HG03457 (cell line): ENCODE measurements at regions not wholly inside any gene's neighbourhood (a gene's known extent, or its start where the extent isn't known, plus 50 kb on each side); places are given as distances from the start of the nearest gene placed in this dataset.
"Not testable (repeated sequence)": the region's sequence is repeated elsewhere in the genome, so short reads cannot be mapped to it uniquely, and the experiment has no call there.

ENCODE experiments used
- ATAC-seq: cut with Tn5 transposase; IDR thresholded peaks from one replicate; pipeline ENCODE4 v1.9.1; 2021; ENCODE audit warnings: moderate number of reproducible peaks; ENCODE audit not compliant: unreplicated experiment

DNA sequence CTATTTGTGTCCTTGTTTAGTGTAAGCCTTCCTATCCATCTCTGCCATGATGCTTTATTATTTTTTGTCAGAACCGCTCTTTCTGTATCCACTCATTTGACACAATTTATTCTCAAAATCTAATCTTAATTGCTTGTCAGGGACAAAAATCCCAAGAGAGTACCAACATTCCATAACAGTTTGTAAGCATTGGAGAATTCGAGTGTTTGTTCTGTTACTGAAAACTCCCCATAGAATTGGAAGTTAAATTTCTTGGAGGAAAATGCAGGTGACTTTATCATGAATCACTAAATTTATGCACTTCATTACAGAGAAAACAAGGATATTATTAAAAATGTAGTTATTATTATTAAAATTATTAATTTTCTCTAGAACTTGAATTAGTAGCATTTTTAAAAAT, 1986.1 kb downstream of the ARAP2 start:
- no peak for ATAC-seq

DNA sequence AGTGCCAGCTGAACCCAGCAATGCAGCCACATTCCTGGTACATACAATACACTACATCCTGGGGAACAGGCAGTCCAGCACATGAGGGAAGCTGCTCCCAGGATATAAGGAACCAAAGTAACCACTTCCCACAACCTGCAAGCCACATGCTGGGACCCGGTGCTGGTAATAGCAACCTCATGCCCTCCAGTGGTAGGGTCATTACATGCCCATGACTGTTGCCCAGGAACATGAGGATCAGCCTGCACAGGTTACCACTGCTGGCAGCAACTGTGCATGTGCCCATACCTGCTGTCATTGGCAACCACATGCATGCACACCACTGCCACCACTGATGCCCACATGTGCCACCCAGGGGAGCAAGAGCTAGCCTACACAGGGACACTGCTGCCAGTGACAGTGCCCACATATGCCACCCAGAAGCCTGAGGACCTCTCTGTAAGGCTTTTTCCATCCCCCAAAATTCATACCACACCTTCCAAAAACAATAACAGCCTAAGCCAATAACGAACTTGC, 1982.5 kb downstream of the ARAP2 start:
- no peak for ATAC-seq

DNA sequence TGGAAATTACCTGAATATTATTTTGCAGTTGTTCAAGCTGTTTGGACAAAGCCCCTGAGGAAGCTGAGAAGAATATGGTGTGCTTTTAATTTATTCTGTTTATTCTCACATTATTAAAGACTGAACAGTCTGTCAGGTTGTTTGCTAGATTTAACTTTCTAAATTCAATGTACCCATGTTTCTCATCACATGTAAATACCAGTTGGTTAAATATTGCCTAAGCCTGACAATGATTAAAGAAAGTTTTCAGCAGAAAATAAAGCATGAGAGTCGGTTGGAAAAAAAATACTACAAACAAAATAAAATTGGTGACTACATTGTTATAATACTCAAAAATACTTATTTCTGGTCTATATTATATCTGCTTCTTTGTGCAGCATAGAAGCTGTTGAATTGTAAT, 1974.7 kb downstream of the ARAP2 start:
- ATAC-seq: no peak

DNA sequence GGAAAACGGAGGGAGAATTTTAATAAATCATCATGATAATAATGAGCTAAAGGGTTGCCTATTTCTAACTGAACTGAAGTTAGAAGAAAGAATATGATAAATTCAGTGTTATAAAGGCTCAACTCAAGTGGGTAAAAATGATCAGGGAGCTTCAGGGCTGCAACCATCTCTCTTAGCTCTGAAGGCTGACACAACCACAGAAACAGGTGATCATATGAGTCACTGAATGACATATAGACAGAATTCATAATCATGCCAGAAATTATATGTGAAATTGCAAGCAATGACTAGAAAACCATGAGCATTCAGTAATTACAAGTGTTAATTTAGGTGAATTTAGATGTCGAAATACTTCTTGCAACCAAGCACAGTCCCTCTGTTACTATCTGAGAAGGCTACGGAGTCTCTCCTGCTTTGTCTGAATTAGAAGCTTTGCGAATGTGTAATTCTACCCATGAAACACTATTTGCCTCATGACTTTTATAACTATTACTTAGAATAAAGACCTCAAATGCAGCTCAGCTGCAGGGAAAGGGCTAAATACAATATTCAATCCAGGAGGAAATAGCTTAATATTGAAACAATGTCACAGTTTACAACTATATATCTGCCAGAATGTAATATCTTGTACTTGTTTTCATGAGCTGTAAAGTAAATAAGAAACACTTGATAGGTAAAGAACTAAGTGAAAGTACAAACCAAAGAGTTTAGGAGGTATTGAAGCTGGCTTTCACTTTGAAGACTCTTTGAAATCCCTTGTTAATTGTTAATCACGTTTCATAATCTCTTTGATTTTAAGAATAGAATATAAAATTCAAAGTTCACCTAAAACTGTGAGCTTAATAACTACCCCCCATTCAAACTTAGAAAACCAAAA, 1972.6 kb downstream of the ARAP2 start:
- ATAC-seq: no peak

DNA sequence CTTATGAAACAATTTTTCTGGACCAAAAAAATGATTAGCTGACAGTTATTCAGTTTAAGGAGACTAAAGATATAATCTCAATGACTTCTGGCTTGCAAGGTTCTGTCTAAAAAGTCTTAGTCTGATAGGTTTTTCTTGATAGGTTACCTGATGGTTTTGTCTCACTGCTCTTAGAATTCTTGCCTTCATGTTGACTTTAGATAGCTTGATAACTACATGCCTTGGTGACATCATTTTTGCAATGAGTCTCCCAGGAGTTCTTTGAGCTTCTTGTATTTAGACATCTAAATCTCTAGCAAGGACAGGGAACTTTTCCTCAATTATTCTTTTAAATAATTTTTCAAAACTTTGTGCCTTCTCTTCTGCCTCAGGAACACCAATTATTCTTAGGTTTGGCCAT, 1965.3 kb downstream of the ARAP2 start:
- ATAC-seq: no peak

DNA sequence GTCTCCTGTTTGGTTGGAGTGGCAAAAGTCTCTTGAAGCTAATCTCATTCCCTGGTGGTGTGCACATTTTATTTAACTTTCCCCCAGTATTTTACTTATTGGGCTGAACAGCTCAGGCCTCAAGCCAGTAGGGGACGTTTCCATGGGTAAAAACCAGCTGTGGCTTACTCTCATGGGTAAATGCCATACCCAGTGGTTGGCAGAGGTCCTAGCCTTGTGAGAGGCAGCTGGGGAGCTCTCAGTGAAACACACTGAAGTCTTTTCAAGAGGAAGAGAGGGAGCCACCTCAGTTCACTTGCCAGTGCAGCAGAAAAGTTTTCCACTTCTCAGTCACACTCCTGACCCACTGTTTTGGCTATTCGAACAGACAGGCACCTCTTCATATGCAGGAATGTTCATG, 1964.2 kb downstream of the ARAP2 start:
- ATAC-seq: no peak

DNA sequence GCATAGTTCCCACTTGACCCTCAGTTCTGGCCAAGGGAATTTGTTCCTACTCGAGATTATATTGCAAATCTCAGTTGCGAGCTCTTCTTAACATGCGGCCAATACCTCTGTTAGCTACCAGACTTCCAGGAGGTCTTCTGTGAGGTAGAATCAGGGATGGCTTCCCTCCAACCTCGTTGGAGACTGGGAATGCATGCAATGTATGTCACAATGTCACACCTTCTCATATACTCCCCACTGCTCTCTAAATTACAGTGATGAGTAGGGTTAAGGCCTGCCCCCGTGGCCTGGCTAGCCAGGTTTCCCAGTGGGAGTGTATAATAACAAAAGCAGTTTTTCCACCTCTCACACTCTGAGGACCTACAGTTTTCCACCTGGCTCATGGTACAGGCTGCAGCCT, 1962.5 kb downstream of the ARAP2 start:
- no peak for ATAC-seq

DNA sequence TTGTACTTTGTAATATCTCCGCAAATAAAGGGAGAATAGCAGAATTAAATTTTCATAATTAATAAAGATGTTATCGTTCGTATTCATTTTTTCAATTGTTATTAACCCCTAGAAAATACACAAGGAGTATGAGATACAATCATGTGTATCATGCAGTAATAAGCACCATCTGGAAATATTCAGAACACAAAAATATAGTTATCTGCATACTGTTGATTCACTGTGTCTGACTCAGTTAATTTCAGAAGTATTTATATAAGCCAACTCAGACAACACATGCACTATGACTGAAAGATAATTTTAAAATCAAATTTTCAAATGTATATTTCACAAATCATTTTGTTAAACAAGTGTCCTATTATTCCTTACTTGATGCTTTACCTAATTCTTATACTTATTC, 1954.8 kb downstream of the ARAP2 start:
- no peak for ATAC-seq

DNA sequence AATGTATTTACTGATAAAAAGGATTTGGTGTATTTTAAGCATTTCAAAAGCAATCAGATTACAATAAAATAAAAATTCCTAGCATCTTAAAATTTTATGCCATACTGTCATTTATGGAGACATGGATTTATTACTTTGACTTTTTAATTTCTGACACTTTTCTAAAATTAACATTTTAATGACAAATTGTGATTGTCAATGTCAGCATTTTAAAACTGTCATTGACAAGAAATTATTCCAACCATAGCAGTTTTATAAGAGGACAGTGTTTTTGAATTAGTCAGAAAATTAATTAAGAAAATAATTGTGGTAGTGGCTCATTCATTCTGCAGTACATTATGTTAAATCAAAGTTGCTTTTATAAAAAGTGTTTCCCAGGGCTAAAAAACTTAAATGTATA, 1954.4 kb downstream of the ARAP2 start:
- no peak for ATAC-seq

DNA sequence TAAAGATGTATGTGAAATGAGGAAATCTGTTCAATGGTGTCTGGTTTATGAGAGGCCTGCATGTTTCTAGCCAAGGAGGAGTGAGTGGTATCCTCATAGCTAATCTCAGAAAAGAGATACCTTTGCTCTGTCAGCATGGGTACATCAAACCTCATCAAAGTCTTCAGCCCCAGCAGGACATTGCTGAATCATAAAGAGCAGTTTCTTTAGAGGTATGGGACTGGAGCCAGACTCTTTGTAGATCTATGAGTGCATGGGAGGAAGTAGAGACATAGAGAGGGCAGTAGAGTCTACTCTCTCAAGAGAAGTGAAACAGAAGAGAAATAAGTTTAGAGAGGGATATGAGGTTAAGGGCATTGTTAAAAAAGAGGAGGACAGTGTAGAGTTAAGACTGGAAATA, 1950.9 kb downstream of the ARAP2 start:
- no peak for ATAC-seq

DNA sequence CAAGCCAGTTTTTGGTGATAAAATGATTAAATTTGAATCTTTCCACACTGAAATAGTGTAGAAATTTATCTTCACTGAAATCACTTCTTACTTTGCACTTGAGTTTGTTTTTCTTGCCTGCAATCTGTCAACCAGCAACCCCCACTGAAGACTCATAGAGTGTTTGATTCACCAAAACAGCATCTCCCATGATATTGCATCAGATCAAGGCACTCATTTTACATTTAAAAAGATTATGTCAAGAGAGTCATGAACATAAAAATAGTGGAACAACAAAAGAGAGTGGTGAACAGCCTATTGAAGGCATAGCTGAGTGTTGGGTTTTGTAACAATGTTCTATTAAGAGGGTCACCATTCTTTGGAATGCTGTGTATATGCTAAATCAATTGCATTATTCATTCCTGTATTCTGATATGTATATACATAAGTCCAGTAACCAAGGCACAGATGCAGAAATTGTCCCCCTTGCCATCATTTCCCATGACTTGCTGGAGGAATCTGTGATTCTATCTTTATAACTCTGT, 1934.9 kb downstream of the ARAP2 start:
- no peak for ATAC-seq

DNA sequence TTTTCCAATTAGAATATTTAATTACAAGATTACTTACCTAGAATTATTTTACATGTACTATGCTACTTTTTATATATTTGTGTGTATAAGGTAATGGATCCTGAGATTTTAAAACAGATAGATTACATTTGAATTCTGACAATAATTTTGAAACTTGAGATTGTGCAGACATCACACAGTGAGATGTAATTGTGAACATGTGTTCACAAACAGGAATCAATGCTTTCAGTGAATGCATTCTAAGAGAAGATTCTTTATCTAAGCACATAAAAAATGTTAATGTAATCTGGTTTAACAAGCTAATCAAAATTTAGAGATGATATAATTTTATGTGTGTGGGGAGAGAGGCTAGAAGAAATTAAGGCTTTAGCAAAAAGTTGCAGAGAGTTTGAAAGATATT, 1925.5 kb downstream of the ARAP2 start:
- ATAC-seq: no peak

DNA sequence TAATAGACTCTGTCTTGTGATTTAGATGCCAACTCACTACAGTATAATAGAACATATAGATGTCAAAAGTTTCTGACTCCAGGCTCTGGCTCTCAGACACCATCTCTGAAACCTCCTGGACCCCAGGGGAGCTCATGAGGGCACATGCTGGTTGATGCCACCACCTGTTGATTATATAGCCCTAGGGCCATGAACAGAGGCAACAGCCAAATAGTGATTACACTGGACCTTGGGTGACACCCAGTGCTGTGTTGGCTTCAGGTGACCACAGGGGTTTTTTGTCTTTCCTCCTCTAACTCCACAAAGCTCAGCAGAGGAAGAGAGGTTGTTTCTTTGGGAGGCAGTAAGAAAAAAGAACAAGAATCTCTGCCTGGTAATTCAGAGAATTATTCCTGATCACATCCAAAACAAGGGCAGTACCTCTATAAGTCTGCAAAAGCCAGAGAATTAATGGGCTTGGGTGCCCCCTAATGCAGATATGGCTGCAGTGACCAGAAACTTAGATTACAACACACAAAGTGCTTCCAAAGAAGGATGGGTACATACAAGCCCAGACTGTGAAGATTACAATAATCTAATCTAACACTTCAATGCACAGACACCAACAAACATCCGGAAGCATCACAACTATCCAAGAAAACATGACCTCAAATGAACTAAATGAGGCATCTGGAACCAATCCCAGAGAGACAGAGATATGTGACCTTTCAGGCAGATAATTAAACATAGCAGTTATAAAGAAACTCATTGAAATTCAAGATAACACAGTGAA, 1920.6 kb downstream of the ARAP2 start:
- no peak for ATAC-seq

DNA sequence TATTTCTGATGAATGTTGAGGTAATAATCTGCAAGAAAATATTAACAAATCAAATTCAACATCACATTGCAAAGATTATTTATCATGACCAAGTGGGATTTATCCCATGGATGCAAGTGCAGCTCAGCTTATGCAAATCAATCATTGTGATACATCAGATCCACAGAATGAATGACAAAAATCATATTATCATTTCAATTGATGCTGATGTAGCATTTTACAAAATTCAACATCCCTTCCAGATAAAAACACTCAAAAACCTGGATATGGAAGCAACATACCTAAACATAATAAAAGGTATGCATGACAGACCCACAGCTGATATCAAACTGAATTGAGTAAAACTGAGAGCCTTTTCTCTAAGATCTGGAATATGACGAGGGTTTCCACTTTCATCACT, 1915.4 kb downstream of the ARAP2 start:
- no peak for ATAC-seq

DNA sequence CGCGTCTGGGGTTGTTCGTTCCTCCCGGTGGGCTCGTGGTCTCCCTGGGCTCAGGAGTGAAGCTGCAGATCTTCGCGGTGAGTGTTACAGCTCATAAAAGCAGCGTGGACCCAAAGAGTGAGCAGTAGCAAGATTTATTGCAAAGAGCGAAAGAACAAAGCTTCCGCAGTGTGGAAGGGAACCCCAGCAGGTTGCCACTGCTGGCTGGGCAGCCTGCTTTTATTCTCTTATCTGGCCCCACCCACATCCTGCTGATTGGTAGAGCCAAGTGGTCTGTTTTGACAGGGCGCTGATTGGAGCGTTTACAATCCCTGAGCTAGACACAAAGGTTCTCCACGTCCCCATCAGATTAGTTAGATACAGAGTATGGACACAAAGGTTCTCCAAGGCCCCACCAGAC, 1909.2 kb downstream of the ARAP2 start:
- not testable (repeated sequence) for ATAC-seq

DNA sequence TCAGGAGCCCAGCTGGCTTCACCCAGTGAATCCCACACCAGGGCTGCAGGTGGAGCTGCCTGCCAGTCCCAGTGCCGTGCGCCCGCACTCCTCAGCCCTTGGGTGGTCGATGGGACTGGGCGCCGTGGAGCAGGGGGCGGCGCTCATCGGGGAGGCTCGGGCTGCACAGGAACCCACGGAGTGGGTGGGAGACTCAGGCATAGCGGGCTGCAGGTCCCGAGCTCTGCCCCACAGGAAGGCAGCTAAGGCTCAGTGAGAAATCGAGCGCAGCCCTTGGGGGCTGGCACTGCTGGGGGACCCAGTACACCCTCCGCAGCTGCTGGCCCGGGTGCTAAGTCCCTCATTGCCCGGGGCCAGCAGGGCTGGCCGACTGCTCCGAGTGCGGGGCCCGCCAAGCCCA, 1908.8 kb downstream of the ARAP2 start:
- not testable (repeated sequence) for ATAC-seq

DNA sequence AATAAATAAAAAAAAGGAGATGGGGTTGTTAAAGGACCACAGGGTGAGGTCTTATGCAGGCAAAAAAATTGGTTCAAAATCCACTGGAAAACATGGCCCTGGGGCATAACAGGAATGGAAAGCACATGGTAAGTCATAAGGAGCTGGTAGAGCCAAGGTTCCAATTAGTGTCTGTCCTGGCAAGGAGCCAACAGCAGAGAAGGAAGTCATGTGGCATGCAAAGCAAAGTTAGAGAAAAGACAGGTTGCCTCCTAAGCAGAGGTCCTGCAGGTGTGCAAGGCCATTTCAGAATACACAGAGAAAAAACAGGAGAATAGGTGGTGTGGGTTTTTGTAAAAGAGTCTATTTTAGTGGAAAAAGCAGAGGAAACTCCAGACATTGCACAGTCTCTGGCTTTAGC, 1881.7 kb downstream of the ARAP2 start:
- no peak for ATAC-seq

DNA sequence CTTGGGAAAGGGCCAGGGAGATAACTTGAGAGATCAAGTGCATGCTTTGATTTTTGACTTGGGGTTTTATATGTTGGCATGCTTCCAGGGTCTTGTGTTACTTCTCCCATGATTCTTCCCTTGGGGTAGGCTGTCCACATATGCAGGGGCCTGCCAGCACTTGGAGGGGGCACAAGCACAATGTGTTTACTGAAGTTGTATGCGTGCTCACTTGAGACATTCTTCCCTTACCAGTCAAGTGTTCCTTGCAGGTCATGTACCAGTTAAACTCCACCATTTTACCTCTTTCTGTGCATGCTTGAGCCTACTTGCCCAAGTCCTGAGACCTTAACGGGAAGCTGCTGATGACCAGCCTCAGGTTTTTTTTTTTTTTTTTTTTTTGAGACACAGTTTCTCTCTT, 1880.5 kb downstream of the ARAP2 start:
- no peak for ATAC-seq

DNA sequence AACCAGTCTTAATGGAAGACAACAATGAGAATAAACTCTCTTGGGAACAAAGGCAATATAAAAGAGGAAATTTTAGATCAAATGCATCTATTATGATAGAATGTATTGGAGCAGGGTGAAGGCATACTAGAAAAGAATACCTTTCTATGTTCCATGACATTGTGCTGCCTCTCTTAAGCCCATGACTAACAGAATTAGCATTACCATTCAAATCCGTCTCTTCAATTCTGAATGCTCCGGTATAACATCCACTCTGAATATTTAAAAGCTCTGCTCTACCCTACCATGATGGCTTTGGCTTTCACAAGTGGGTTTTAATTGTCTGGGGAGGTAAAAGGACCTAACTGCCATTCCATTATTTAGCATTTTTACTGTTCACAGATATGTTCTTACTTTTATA, 1878.4 kb downstream of the ARAP2 start:
- ATAC-seq: no peak

DNA sequence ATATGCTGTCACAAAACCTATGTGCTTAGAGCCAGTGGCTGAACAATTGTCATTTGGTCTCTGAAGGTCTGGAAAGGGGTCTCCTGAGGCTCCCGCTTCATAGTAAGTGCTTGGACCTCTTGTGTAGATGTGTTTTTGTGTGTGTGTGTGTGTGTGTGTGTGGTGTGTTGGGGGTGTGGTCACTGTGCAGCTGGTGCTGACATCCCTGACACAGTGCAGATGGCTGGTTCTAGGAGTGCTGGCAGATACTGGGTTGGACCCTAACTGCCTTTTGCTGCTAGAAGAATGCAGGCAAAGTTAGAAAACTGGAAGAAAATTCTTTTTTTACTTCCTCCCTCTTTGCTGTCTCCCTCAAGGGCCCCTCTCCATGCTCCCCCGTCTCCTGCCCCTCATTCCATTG, 1872.6 kb downstream of the ARAP2 start:
- no peak for ATAC-seq

DNA sequence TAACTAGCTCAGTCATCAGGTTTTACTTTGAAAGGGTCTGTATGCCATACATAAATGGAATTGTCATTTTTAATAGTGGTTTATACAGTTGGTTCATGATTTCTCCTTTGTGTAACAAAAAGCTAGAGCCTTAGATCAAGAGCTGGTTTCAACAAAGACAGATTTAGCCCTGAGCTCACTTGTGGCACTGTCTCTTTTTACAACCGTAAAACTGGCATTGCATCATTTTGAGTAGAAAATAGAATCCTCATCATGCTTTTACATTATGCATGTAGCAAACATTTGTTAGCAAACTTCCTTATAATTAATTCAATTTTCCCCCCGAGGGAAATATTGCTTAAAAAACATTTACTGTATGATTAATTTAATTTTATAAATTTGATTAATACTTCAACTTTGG, 1871.5 kb downstream of the ARAP2 start:
- ATAC-seq: no peak

DNA sequence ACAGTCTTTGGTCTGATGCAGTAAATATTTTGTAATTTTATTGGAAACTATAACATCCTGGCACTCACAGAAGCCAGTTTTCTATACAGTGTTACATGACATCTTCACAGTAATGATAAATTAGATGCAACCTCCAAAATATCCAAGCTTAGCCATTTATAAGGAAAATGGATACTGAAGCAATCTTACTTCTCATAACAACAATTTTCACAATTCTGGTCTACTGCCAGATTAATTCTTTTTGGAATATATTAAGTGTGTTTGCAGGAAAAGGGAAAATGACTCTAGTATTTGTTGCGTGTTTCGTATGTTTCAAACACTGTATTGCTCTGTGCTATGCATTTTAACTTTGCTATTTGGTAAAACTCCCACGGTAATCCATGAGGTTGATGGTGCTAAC, 1870.9 kb downstream of the ARAP2 start:
- no peak for ATAC-seq
